ENCODE measurements at regions not wholly inside any gene's neighbourhood (a gene's known extent, or its start where the extent isn't known, plus 50 kb on each side); places are given as distances from the start of the nearest gene placed in this dataset.
"Not testable (repeated sequence)": the region's sequence is repeated elsewhere in the genome, so short reads cannot be mapped to it uniquely, and the experiment has no call there.

- DNase-seq (ENCODE audit: low read depth in 2 of 2) = no peak
Measured at GRCh38 chr2:11877764-11878163, 131.3 kb downstream of the LPIN1 start.

- not testable (repeated sequence) for DNase-seq (ENCODE audit: low read depth in 2 of 2)
Measured at GRCh38 chr2:11885253-11885652, 138.8 kb downstream of the LPIN1 start.

- DNase-seq (ENCODE audit: low read depth in 2 of 2) = not testable (repeated sequence)
Measured at GRCh38 chr2:11886899-11887298, 140.5 kb downstream of the LPIN1 start.

GRCh38 chr2:11889101-11889850 lies 142.8 kb downstream of the LPIN1 start:
- no peak for DNase-seq (ENCODE audit: low read depth in 2 of 2)

GRCh38 chr2:11889854-11890253 lies 143.4 kb downstream of the LPIN1 start:
- DNase-seq (ENCODE audit: low read depth in 2 of 2) = no peak

- DNase-seq (ENCODE audit: low read depth in 2 of 2) = no peak
Measured at GRCh38 chr2:11891028-11891427, 144.6 kb downstream of the LPIN1 start.

GRCh38 chr2:11891671-11892440 lies 145.4 kb downstream of the LPIN1 start:
- no peak for DNase-seq (ENCODE audit: low read depth in 2 of 2)

GRCh38 chr2:11896386-11896785 lies 150.0 kb downstream of the LPIN1 start:
- no peak for DNase-seq (ENCODE audit: low read depth in 2 of 2)

GRCh38 chr2:11898576-11898975 lies 152.1 kb downstream of the LPIN1 start:
- no peak for DNase-seq (ENCODE audit: low read depth in 2 of 2)

- no peak for DNase-seq (ENCODE audit: low read depth in 2 of 2)
Measured at GRCh38 chr2:11899264-11899818, 152.9 kb downstream of the LPIN1 start.

GRCh38 chr2:11900891-11901290 lies 154.5 kb downstream of the LPIN1 start:
- DNase-seq (ENCODE audit: low read depth in 2 of 2) = not testable (repeated sequence)

GRCh38 chr2:11901351-11902069 lies 155.1 kb downstream of the LPIN1 start:
- no peak for DNase-seq (ENCODE audit: low read depth in 2 of 2)

GRCh38 chr2:11903085-11903606 lies 156.7 kb downstream of the LPIN1 start:
- DNase-seq (ENCODE audit: low read depth in 2 of 2) = no peak

- DNase-seq (ENCODE audit: low read depth in 2 of 2) = no peak
Measured at GRCh38 chr2:11904029-11904428, 157.6 kb downstream of the LPIN1 start.

GRCh38 chr2:11904941-11905340 lies 158.5 kb downstream of the LPIN1 start:
- DNase-seq (ENCODE audit: low read depth in 2 of 2) = no peak

- no peak for DNase-seq (ENCODE audit: low read depth in 2 of 2)
Measured at GRCh38 chr2:11907190-11907589, 160.8 kb downstream of the LPIN1 start.

GRCh38 chr2:11910971-11911370 lies 164.5 kb downstream of the LPIN1 start:
- DNase-seq (ENCODE audit: low read depth in 2 of 2) = no peak

GRCh38 chr2:11912980-11913379 lies 166.5 kb downstream of the LPIN1 start:
- DNase-seq (ENCODE audit: low read depth in 2 of 2) = no peak

GRCh38 chr2:11914455-11914854 lies 168.0 kb downstream of the LPIN1 start:
- DNase-seq (ENCODE audit: low read depth in 2 of 2) = no peak

GRCh38 chr2:11915650-11916049 lies 169.2 kb downstream of the LPIN1 start:
- no peak for DNase-seq (ENCODE audit: low read depth in 2 of 2)

- no peak for DNase-seq (ENCODE audit: low read depth in 2 of 2)
Measured at GRCh38 chr2:11919953-11920352, 173.5 kb downstream of the LPIN1 start.

GRCh38 chr2:11920993-11921583 lies 174.7 kb downstream of the LPIN1 start:
- no peak for DNase-seq (ENCODE audit: low read depth in 2 of 2)
